ENCODE measurements at regions not wholly inside any gene's neighbourhood (a gene's known extent, or its start where the extent isn't known, plus 50 kb on each side); places are given as distances from the start of the nearest gene placed in this dataset.
A peak's percentile ranks its signal among the peaks of the same experiment; 100 is the strongest.

DNA sequence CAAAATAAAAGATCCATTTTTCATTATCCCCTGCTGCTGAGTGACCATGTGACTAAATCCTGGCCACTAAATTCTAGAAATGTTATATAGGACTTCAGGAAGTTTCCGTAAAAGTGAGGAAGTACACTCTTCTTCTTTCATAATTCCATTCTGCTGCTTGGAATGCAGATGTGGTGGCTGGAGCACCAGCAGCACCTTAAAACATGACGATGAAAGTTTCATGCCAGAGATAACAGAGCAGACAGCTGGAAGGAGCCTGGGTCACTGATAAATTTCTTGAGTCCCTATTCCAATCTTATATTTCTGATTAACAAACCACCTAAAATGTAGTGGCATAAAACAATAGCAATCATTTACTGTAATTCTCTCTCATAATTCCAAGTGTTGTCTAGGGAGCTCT is 238.7 kb downstream of the TBL1XR1 start:
- no peak for DNase-seq
- in situ Hi-C loops (cut with HindIII; ENCODE audit: low pct_ligation_motif_present, low sequenced_read_pairs) = no loop called here

DNA sequence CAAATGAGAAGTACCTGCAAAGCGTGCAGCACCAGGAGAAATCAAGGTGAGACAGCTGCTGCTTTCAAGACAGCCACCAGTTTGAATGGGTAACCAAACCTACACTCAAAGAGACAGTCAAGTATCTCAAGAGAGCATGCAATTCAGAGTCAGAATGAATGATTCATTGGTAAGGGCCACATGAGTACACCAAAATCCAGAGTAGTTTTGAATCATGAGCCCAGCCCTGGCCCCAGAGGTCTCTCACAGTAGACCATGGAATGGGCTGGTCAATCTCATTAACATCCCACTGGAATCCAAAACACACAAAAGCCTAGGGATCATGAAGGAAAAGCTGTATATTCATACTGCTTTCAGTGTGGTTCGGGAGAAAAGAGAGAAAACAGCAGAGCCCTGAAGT is 242.8 kb downstream of the TBL1XR1 start:
- no peak for DNase-seq
- in situ Hi-C loops (cut with HindIII; ENCODE audit: low pct_ligation_motif_present, low sequenced_read_pairs) = no loop called here
- H3K36me3 ChIP-seq (replicated peaks) = no peaks in the 10 kb centered on the region
- H3K4me3 ChIP-seq (ENCODE audit: low read depth, low read length) = no peak overlapping the region
- H3K27ac ChIP-seq = no peak overlapping the region
- TF ChIP-seq, protein P1, sequence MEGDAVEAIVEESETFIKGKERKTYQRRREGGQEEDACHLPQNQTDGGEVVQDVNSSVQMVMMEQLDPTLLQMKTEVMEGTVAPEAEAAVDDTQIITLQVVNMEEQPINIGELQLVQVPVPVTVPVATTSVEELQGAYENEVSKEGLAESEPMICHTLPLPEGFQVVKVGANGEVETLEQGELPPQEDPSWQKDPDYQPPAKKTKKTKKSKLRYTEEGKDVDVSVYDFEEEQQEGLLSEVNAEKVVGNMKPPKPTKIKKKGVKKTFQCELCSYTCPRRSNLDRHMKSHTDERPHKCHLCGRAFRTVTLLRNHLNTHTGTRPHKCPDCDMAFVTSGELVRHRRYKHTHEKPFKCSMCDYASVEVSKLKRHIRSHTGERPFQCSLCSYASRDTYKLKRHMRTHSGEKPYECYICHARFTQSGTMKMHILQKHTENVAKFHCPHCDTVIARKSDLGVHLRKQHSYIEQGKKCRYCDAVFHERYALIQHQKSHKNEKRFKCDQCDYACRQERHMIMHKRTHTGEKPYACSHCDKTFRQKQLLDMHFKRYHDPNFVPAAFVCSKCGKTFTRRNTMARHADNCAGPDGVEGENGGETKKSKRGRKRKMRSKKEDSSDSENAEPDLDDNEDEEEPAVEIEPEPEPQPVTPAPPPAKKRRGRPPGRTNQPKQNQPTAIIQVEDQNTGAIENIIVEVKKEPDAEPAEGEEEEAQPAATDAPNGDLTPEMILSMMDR (IDR thresholded peaks at IDR 0.05; ENCODE audit: low read depth, low read length, missing control alignments) = no peak
- H3K27me3 ChIP-seq (replicated peaks) = no peaks in the 10 kb centered on the region

More for the DNA sequence above, 238.7 kb downstream of the TBL1XR1 start:
- H3K27ac ChIP-seq = no peak overlapping the region
- H3K36me3 ChIP-seq (replicated peaks) = no peaks in the 10 kb centered on the region
- H3K27me3 ChIP-seq (replicated peaks) = no peaks in the 10 kb centered on the region
- no peak overlapping the region for H3K4me3 ChIP-seq (ENCODE audit: low read depth, low read length)
- TF ChIP-seq, protein P1 (IDR thresholded peaks at IDR 0.05; ENCODE audit: low read depth, low read length, missing control alignments) = no peak

DNA sequence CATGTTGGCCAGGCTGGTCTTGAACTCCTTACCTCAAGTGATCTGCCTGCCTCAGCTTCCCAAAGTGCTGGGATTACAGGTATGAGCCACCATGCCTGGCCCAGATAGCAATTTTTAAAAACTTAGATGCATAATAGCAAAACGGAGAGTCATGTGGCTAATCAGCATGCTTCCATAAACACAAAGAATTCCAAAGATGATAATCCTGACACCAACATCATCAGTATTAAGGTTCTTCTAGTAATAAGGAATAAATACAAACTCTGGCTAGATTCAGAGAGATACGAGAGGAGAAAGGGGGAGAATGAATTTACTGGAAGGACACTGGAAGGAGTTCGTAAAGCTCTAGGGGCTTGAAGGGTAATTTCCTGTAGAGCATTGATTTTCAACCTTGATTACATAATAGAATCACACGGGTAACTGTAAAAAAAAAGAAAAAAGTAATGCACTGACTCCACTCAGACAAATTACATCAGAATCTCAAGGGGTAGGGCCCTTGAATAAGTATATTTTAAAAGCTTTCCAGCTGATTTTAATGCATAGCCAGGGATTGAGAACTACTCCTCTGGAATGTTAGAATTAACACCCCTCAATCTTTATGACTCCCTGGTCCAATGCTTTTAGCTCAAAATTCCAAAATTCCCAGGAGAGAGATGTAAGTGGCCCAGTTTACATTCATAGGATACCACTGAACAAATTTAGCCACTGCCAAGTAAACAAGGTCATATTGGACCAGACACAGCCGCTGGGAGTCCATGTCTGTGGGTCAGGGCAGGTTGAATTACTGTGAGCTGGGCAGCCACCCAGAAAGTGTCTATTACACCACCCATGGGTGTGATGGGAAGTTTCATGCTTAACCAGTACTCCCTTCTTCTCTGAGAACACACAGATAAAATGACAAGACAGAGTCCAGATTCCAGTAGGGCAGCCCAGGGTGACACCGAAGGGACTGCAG is 243.9 kb downstream of the TBL1XR1 start:
- in situ Hi-C loops (cut with HindIII; ENCODE audit: low pct_ligation_motif_present, low sequenced_read_pairs) = no loop called here
- Histone ChIP-seq H3K27me3 (replicated peaks) (no peaks in the 10 kb centered on the region), H3K27ac (no peak overlapping the region), H3K36me3 (replicated peaks) (no peaks in the 10 kb centered on the region), H3K4me3 (ENCODE audit: low read depth, low read length) (no peak overlapping the region)
- peak; percentile 45 for DNase-seq
- TF ChIP-seq, protein P1 (IDR thresholded peaks at IDR 0.05; ENCODE audit: low read depth, low read length, missing control alignments) = no peak

DNA sequence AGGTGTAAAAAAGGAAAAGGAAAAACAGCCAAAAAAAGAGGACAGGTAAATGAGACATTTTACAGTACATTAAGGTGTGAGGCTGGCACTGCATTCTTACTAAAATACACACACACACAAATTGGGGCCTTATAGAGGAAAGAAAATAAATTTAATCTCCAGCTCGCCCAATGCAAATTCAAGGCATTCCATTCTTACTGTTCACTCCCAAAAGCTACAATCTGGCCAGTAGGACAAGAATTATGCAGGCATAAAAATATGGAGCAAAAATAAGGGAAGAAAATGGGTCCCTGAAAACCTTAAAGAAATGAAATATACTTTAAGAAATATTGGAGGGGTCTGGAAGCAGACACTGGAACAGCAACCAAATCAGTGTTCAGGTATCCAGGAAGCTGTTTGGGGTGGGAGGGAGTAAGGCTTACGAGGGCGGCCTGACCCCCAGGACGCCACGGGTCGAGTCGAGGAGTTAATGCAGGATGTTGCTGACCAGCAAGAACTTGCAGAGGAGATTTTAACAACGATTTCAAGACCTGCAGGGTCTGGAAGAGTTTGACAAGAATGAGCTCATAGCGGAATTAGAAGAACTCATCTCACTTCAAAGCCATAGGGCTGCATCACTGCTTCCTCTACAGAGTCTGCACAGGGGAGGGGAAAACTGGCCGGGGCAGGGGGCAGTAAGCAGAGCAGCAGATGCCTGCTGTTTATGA is 245.5 kb downstream of the TBL1XR1 start:
- Histone ChIP-seq H3K36me3 (replicated peaks) (no peaks in the 10 kb centered on the region), H3K4me3 (ENCODE audit: low read depth, low read length) (no peak overlapping the region), H3K27me3 (replicated peaks) (no peaks in the 10 kb centered on the region), H3K27ac (no peak overlapping the region)
- DNase-seq = peak; percentile 15
- in situ Hi-C loops (cut with HindIII; ENCODE audit: low pct_ligation_motif_present, low sequenced_read_pairs) = no loop called here
- TF ChIP-seq, protein P1 (IDR thresholded peaks at IDR 0.05; ENCODE audit: low read depth, low read length, missing control alignments) = no peak

DNA sequence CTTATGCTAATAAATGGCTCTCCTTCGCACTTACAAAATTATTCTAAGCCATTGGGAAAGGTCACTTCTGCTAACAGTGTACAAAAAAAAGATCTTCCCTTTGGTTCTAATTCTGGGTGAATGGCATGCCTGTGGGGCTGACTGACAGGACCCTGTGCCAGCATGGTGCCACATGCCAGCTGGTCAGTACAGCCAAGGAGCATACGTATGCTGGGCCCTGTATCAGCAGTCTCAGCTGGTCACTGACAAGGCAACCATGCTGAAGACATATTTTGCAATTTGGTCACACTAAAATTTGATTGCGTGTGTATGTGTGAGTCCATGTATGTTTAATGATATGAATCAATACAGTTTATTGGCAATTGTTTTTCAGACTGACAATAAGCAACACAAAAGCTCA is 246.1 kb downstream of the TBL1XR1 start:
- in situ Hi-C loops (cut with HindIII; ENCODE audit: low pct_ligation_motif_present, low sequenced_read_pairs) = no loop called here
- no peaks in the 10 kb centered on the region for H3K36me3 ChIP-seq (replicated peaks)
- H3K27ac ChIP-seq = no peak overlapping the region
- TF ChIP-seq, protein P1 (IDR thresholded peaks at IDR 0.05; ENCODE audit: low read depth, low read length, missing control alignments) = no peak
- H3K27me3 ChIP-seq (replicated peaks) = no peaks in the 10 kb centered on the region
- DNase-seq = no peak
- H3K4me3 ChIP-seq (ENCODE audit: low read depth, low read length) = no peak overlapping the region
